Gastrocnemius medialis (tissue), 4 donors: ENCODE measurements at regions not wholly inside any gene's neighbourhood (a gene's known extent, or its start where the extent isn't known, plus 50 kb on each side); places are given as distances from the start of the nearest gene placed in this dataset.

ENCODE experiments used
- ATAC-seq, 2 donors: fragments of 150-250 bp; one replicate each; pipeline ENCODE4 v1.9.1; 2016
- DNase-seq, 2 donors: peaks; one replicate each; pipeline ENCODE4 v3.0.0-alpha.2; 2019
- H3K27ac ChIP-seq, 4 donors: fragments of 200-600 bp; sonication (generic); 1 replicate in 1 of 4; 2 replicates in 3 of 4; pipeline ENCODE4 v1.5.1; 2016 to 2018; ENCODE audit warnings: mild to moderate bottlenecking in 2 of 4, moderate library complexity in 1 of 4
- H3K27me3 ChIP-seq, 3 donors: fragments of 200-600 bp; sonication (generic) in 2 of 3; 1 replicate in 1 of 3; 2 replicates in 2 of 3; pipeline versions ENCODE4 v1.5.1 to v1.6.0; 2016 to 2019; ENCODE audit warnings: mild to moderate bottlenecking in 1 of 3, moderate library complexity in 1 of 3
- H3K36me3 ChIP-seq, 2 donors: fragments of 200-600 bp; sonication (generic) in 1 of 2; one replicate each; pipeline ENCODE4 v1.5.1; 2017 to 2018
- H3K4me1 ChIP-seq, 2 donors: fragments of 200-600 bp; sonication (generic) in 1 of 2; one replicate each; pipeline ENCODE4 v1.5.1; 2016 to 2017; ENCODE audit warnings: mild to moderate bottlenecking in 2 of 2
- H3K4me3 ChIP-seq, 4 donors: fragments of 200-600 bp; sonication (generic) in 3 of 4; 1 replicate in 1 of 4; 2 replicates in 3 of 4; pipeline ENCODE4 v1.5.1; 2016 to 2019; ENCODE audit warnings: mild to moderate bottlenecking in 2 of 4
- H3K9me3 ChIP-seq, 3 donors: fragments of 200-600 bp; sonication (generic) in 2 of 3; 1 replicate in 1 of 3; 2 replicates in 2 of 3; pipeline ENCODE4 v1.5.1; 2016 to 2019
- CTCF ChIP-seq, 5 experiments: fragments of 450-650 bp in 3 of 5; fragments of 200-600 bp in 2 of 5; sonication (generic) in 2 of 5; IDR thresholded peaks in 4 of 5; conservative IDR thresholded peaks in 1 of 5; 1 replicate in 4 of 5; 2 replicates in 1 of 5; pipeline ENCODE4 v1.5.1; 2016 to 2019; ENCODE audit warnings: antibody characterized with exemption in 5 of 5, mild to moderate bottlenecking in 3 of 5, moderate library complexity in 3 of 5
- POLR2A ChIP-seq, 2 donors: fragments of 450-650 bp; IDR thresholded peaks; one replicate each; pipeline ENCODE4 v1.6.1; 2017; ENCODE audit warnings: antibody characterized with exemption in 2 of 2, mild to moderate bottlenecking in 2 of 2, moderate library complexity in 2 of 2
- in situ Hi-C, 4 donors: fragments of 200-750 bp; cut with MboI; loops; one replicate each; pipeline versions ENCODE4 v1.15.0 to v1.8.0; 2017; ENCODE audit warnings: low sequenced_read_pairs in 4 of 4
- intact Hi-C: fragments of 100-400 bp; cut with DNase I; formaldehyde crosslinking; loops from one replicate; pipeline ENCODE4 v1.15.1; 2023; ENCODE audit warnings: low total_unique reads

- Histone ChIP-seq H3K4me3 (no peak overlapping the region), H3K9me3 (no peaks in the 10 kb centered on the region), H3K36me3 (no peaks in the 10 kb centered on the region), H3K27ac (no peak overlapping the region), H3K4me1 (no peaks in the 10 kb centered on the region), H3K27me3 (no peaks in the 10 kb centered on the region)
- intact Hi-C loops (no loop called here), in situ Hi-C loops (no loop called here)
- DNase-seq, result no peak
- ATAC-seq, result no peak
- no peak for TF ChIP-seq POLR2A (IDR thresholded peaks at IDR 0.05)
- no peak for TF ChIP-seq CTCF (IDR thresholded peaks at IDR 0.05 in 4 of 5, conservative IDR thresholded peaks at IDR 0.05 in 1 of 5)
Observed at GRCh38 chr17:77717941-77718668, 240.4 kb upstream of the TNRC6C start.

- no peak for TF ChIP-seq POLR2A (IDR thresholded peaks at IDR 0.05)
- TF ChIP-seq CTCF (IDR thresholded peaks at IDR 0.05 in 4 of 5, conservative IDR thresholded peaks at IDR 0.05 in 1 of 5), result no peak
- Histone ChIP-seq H3K4me1 (no peaks in the 10 kb centered on the region), H3K36me3 (no peaks in the 10 kb centered on the region), H3K27ac (no peak overlapping the region), H3K27me3 (no peaks in the 10 kb centered on the region), H3K9me3 (no peaks in the 10 kb centered on the region), H3K4me3 (no peak overlapping the region)
- in situ Hi-C loops, result no loop called here
- intact Hi-C loops, result no loop called here
- ATAC-seq (no peak), DNase-seq (no peak)
Observed at GRCh38 chr17:77718669-77718961, 239.9 kb upstream of the TNRC6C start.

DNA sequence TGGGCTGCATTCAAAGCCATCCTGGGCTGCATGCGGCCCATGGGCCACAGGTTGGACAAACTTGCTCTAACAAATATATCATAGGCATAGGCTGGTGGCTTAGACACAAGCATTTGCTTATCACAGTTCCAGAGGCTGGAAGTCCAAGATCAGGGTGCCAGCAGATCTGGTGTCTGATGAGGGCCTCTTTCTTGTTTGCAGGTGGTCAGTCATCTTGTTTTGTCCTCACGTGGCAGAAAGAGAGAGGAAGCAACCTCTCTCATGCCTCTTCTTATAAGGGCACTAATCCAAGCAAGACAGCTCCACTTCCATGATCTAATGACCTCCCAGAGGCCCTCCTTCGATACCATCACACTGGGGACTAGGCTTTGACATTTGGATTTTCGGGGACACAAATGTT, 238.7 kb upstream of the TNRC6C start:
- intact Hi-C loops, result no loop called here
- DNase-seq (no peak), ATAC-seq (no peak)
- Histone ChIP-seq H3K4me3 (no peak overlapping the region), H3K9me3 (no peaks in the 10 kb centered on the region), H3K36me3 (no peaks in the 10 kb centered on the region), H3K27me3 (no peaks in the 10 kb centered on the region), H3K27ac (no peak overlapping the region), H3K4me1 (no peaks in the 10 kb centered on the region)
- TF ChIP-seq CTCF (IDR thresholded peaks at IDR 0.05 in 4 of 5, conservative IDR thresholded peaks at IDR 0.05 in 1 of 5) (no peak), POLR2A (IDR thresholded peaks at IDR 0.05) (no peak)
- in situ Hi-C loops, result loop anchor here in 1 of 4 donors (10.0 kb wide), 1 partner anchor 175 kb away; no protein-coding TSS in a partner anchor

- in situ Hi-C loops (loop anchor here in 1 of 4 donors (10.0 kb wide), 1 partner anchor 176 kb away; no protein-coding TSS in a partner anchor), intact Hi-C loops (no loop called here)
Observed at GRCh38 chr17:77720946-77721845, 237.3 kb upstream of the TNRC6C start.

More at GRCh38 chr17:77720946-77721845, 237.3 kb upstream of the TNRC6C start:
- H3K27ac ChIP-seq, result no peak overlapping the region
- H3K4me3 ChIP-seq, result no peak overlapping the region
- H3K9me3 ChIP-seq, result no peaks in the 10 kb centered on the region
- H3K36me3 ChIP-seq, result no peaks in the 10 kb centered on the region
- TF ChIP-seq CTCF (IDR thresholded peaks at IDR 0.05 in 4 of 5, conservative IDR thresholded peaks at IDR 0.05 in 1 of 5) (no peak), POLR2A (IDR thresholded peaks at IDR 0.05) (no peak)
- no peaks in the 10 kb centered on the region for H3K27me3 ChIP-seq
- DNase-seq, result no peak
- no peaks in the 10 kb centered on the region for H3K4me1 ChIP-seq
- ATAC-seq, result no peak
